ENCODE measurements at regions not wholly inside any gene's neighbourhood (a gene's known extent, or its start where the extent isn't known, plus 50 kb on each side); places are given as distances from the start of the nearest gene placed in this dataset.

- TF ChIP-seq SUZ12 (IDR thresholded peaks at IDR 0.05) = no peak
- TF ChIP-seq ARNT (IDR thresholded peaks at IDR 0.05) = no peak
- no peak for TF ChIP-seq ELF4 (IDR thresholded peaks at IDR 0.05)
- TF ChIP-seq LEF1 (IDR thresholded peaks at IDR 0.05; ENCODE audit: borderline replicate concordance) = no peak
- TF ChIP-seq FOXA1 (IDR thresholded peaks at IDR 0.05) = no peak
- no peak for TF ChIP-seq FOXM1 (IDR thresholded peaks at IDR 0.05; ENCODE audit: borderline replicate concordance)
- TF ChIP-seq SP1 (IDR thresholded peaks at IDR 0.05) = no peak
- no peak for TF ChIP-seq L3MBTL2 (conservative IDR thresholded peaks at IDR 0.05)
- TF ChIP-seq HDGF (IDR thresholded peaks at IDR 0.05; ENCODE audit: borderline replicate concordance) = no peak
- no peak for TF ChIP-seq PKNOX1 (IDR thresholded peaks at IDR 0.05)
- no peak for TF ChIP-seq TARDBP (IDR thresholded peaks at IDR 0.05)
- no peak for TF ChIP-seq BHLHE40 (IDR thresholded peaks at IDR 0.05; ENCODE audit: borderline replicate concordance)
Measured at GRCh38 chr9:104345061-104345460, 159.0 kb upstream of the OR13F1 start.
